ENCODE measurements at regions not wholly inside any gene's neighbourhood (a gene's known extent, or its start where the extent isn't known, plus 50 kb on each side); places are given as distances from the start of the nearest gene placed in this dataset.

GRCh38 chr6:1244941-1245340 lies 67.0 kb upstream of the FOXQ1 start:
- DNase-seq (ENCODE audit: low spot score), result no peak
- H3K4me3 ChIP-seq, result no peak overlapping the region
- 83% methylated on average over 16 of the region's 16 CpGs for WGBS (ENCODE audit: low lambda C conversion rate, missing lambda C conversion rate)
- H2AFZ ChIP-seq, result no peak overlapping the region
- peaks cover 4% of the 10 kb centered on the region for H3K4me1 ChIP-seq (ENCODE audit: insufficient read depth)
- no peak overlapping the region for H3K27ac ChIP-seq
- H3K9me2 ChIP-seq (replicated peaks; ENCODE audit: insufficient read depth), result no peaks in the 10 kb centered on the region
- TF ChIP-seq, protein P1, sequence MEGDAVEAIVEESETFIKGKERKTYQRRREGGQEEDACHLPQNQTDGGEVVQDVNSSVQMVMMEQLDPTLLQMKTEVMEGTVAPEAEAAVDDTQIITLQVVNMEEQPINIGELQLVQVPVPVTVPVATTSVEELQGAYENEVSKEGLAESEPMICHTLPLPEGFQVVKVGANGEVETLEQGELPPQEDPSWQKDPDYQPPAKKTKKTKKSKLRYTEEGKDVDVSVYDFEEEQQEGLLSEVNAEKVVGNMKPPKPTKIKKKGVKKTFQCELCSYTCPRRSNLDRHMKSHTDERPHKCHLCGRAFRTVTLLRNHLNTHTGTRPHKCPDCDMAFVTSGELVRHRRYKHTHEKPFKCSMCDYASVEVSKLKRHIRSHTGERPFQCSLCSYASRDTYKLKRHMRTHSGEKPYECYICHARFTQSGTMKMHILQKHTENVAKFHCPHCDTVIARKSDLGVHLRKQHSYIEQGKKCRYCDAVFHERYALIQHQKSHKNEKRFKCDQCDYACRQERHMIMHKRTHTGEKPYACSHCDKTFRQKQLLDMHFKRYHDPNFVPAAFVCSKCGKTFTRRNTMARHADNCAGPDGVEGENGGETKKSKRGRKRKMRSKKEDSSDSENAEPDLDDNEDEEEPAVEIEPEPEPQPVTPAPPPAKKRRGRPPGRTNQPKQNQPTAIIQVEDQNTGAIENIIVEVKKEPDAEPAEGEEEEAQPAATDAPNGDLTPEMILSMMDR (IDR thresholded peaks at IDR 0.05; ENCODE audit: poor library complexity), result no peak
- TF ChIP-seq EZH2phosphoT487 (IDR thresholded peaks at IDR 0.05; ENCODE audit: low read depth, severe bottlenecking, unreplicated experiment), result no peak
- no peak for TF ChIP-seq EZH2 (IDR thresholded peaks at IDR 0.05; ENCODE audit: borderline replicate concordance)
- H3K4me2 ChIP-seq, result no peak overlapping the region
- H3K27me3 ChIP-seq, result no peaks in the 10 kb centered on the region
- no peaks in the 10 kb centered on the region for H3K36me3 ChIP-seq (replicated peaks; ENCODE audit: insufficient read depth, low read depth)
- no peaks in the 10 kb centered on the region for H3K79me2 ChIP-seq
- no peaks in the 10 kb centered on the region for H4K20me1 ChIP-seq (ENCODE audit: insufficient read depth, poor library complexity, severe bottlenecking)
- no peaks in the 10 kb centered on the region for H3K9me3 ChIP-seq (ENCODE audit: low read depth)

GRCh38 chr6:1244278-1244677 lies 67.6 kb upstream of the FOXQ1 start:
- WGBS (ENCODE audit: low lambda C conversion rate, missing lambda C conversion rate), result 96% methylated on average over 5 of the region's 5 CpGs
- TF ChIP-seq, protein P1 (IDR thresholded peaks at IDR 0.05; ENCODE audit: poor library complexity), result no peak
- TF ChIP-seq EZH2phosphoT487 (IDR thresholded peaks at IDR 0.05; ENCODE audit: low read depth, severe bottlenecking, unreplicated experiment), result no peak
- no peak for TF ChIP-seq EZH2 (IDR thresholded peaks at IDR 0.05; ENCODE audit: borderline replicate concordance)
- H3K4me3 ChIP-seq, result no peak overlapping the region
- H3K9me3 ChIP-seq (ENCODE audit: low read depth), result no peaks in the 10 kb centered on the region
- H3K4me2 ChIP-seq, result no peak overlapping the region
- no peaks in the 10 kb centered on the region for H3K9me2 ChIP-seq (replicated peaks; ENCODE audit: insufficient read depth)
- no peak overlapping the region for H3K27ac ChIP-seq
- H4K20me1 ChIP-seq (ENCODE audit: insufficient read depth, poor library complexity, severe bottlenecking), result no peaks in the 10 kb centered on the region
- peaks cover 4% of the 10 kb centered on the region for H3K4me1 ChIP-seq (ENCODE audit: insufficient read depth)
- no peak for DNase-seq (ENCODE audit: low spot score)
- H3K36me3 ChIP-seq (replicated peaks; ENCODE audit: insufficient read depth, low read depth), result no peaks in the 10 kb centered on the region
- H3K79me2 ChIP-seq, result no peaks in the 10 kb centered on the region
- no peaks in the 10 kb centered on the region for H3K27me3 ChIP-seq
- H2AFZ ChIP-seq, result no peak overlapping the region

DNA sequence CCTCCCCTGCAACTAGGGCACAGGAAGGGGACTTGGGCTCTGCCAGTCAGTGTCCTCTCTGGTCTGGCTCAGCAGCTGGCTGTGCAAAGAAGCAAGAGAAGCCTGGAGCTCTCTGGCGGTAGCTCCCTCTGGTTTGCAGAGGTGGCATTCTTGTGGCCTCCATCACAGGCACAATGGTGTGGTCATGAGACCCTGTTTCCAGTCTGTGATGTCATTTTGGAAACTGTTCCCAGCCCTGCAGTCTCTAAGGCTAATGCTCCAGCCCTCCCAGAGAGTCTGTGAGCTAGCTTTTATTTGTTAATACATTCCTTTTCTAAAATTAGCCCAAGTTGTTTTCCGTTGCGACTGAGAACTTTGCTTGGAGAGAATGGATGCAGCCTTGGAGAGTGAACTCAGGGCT lies 69.5 kb upstream of the FOXQ1 start:
- no peaks in the 10 kb centered on the region for H3K9me2 ChIP-seq (replicated peaks; ENCODE audit: insufficient read depth)
- no peak overlapping the region for H3K4me3 ChIP-seq
- WGBS (ENCODE audit: low lambda C conversion rate, missing lambda C conversion rate), result 78% methylated on average over 3 of the region's 3 CpGs
- no peaks in the 10 kb centered on the region for H3K27me3 ChIP-seq
- no peak overlapping the region for H2AFZ ChIP-seq
- TF ChIP-seq EZH2 (IDR thresholded peaks at IDR 0.05; ENCODE audit: borderline replicate concordance) (no peak), EZH2phosphoT487 (IDR thresholded peaks at IDR 0.05; ENCODE audit: low read depth, severe bottlenecking, unreplicated experiment) (no peak)
- TF ChIP-seq, protein P1 (IDR thresholded peaks at IDR 0.05; ENCODE audit: poor library complexity), result no peak
- H3K4me1 ChIP-seq (ENCODE audit: insufficient read depth), result peaks cover 4% of the 10 kb centered on the region
- no peaks in the 10 kb centered on the region for H3K36me3 ChIP-seq (replicated peaks; ENCODE audit: insufficient read depth, low read depth)
- DNase-seq (ENCODE audit: low spot score), result peak; percentile 28
- H3K79me2 ChIP-seq, result no peaks in the 10 kb centered on the region
- no peak overlapping the region for H3K27ac ChIP-seq
- H4K20me1 ChIP-seq (ENCODE audit: insufficient read depth, poor library complexity, severe bottlenecking), result no peaks in the 10 kb centered on the region
- H3K4me2 ChIP-seq, result no peak overlapping the region
- H3K9me3 ChIP-seq (ENCODE audit: low read depth), result no peaks in the 10 kb centered on the region

- 88% methylated on average over 4 of the region's 4 CpGs for WGBS (ENCODE audit: low lambda C conversion rate, missing lambda C conversion rate)
- Histone ChIP-seq H3K4me2 (no peak overlapping the region), H3K27ac (no peak overlapping the region), H3K9me3 (ENCODE audit: low read depth) (no peaks in the 10 kb centered on the region), H3K4me1 (ENCODE audit: insufficient read depth) (peaks cover 4% of the 10 kb centered on the region), H3K36me3 (replicated peaks; ENCODE audit: insufficient read depth, low read depth) (no peaks in the 10 kb centered on the region), H3K4me3 (no peak overlapping the region), H2AFZ (no peak overlapping the region), H4K20me1 (ENCODE audit: insufficient read depth, poor library complexity, severe bottlenecking) (no peaks in the 10 kb centered on the region), H3K27me3 (no peaks in the 10 kb centered on the region), H3K79me2 (no peaks in the 10 kb centered on the region), H3K9me2 (replicated peaks; ENCODE audit: insufficient read depth) (no peaks in the 10 kb centered on the region)
- DNase-seq (ENCODE audit: low spot score), result no peak
- TF ChIP-seq, protein P1 (IDR thresholded peaks at IDR 0.05; ENCODE audit: poor library complexity), result no peak
- TF ChIP-seq EZH2phosphoT487 (IDR thresholded peaks at IDR 0.05; ENCODE audit: low read depth, severe bottlenecking, unreplicated experiment), result no peak
- no peak for TF ChIP-seq EZH2 (IDR thresholded peaks at IDR 0.05; ENCODE audit: borderline replicate concordance)
Observed at GRCh38 chr6:1242021-1242420, 69.9 kb upstream of the FOXQ1 start.

Data from hepatocyte (in vitro differentiated cells).